Calu3 (cell line): ENCODE measurements at regions not wholly inside any gene's neighbourhood (a gene's known extent, or its start where the extent isn't known, plus 50 kb on each side); places are given as distances from the start of the nearest gene placed in this dataset.

Source experiments
- BruUV-seq: library from RNA; stranded (reverse); fragments of 400-500 nt; replicated peaks from 2 replicates; lab custom pipeline; 2021; lab: Mats Ljungman, UMichigan
- CTCF ChIA-PET: fragments of 300-600 bp; sonication (Branson Sonifier 250); formaldehyde crosslinking; loops from one replicate; lab custom pipeline; 2022; ENCODE audit warnings: antibody characterized with exemption; lab: Charles Lee
- DNase-seq: peaks from one replicate; pipeline ENCODE4 v3.0.0; 2022
- H3K27ac Mint-ChIP-seq: one replicate; pipeline ENCODE4 v1.8.0; 2022; ENCODE audit warnings: mixed read lengths; ENCODE audit not compliant: unreplicated experiment
- H3K27me3 Mint-ChIP-seq: one replicate; pipeline ENCODE4 v1.8.0; 2022; ENCODE audit warnings: mixed read lengths; ENCODE audit not compliant: unreplicated experiment
- H3K36me3 Mint-ChIP-seq: one replicate; pipeline ENCODE4 v1.8.0; 2022; ENCODE audit warnings: mild to moderate bottlenecking, moderate library complexity, mixed read lengths; ENCODE audit not compliant: insufficient read depth, unreplicated experiment
- H3K4me1 Mint-ChIP-seq: one replicate; pipeline ENCODE4 v1.8.0; 2022; ENCODE audit warnings: mild to moderate bottlenecking, low read depth, mixed read lengths; ENCODE audit not compliant: unreplicated experiment
- H3K4me3 Mint-ChIP-seq: one replicate; pipeline ENCODE4 v1.8.0; 2022; ENCODE audit warnings: mild to moderate bottlenecking, low read depth, moderate library complexity, mixed read lengths; ENCODE audit not compliant: unreplicated experiment
- H3K9me3 Mint-ChIP-seq: one replicate; pipeline ENCODE4 v1.8.0; 2022; ENCODE audit warnings: low read depth, mixed read lengths; ENCODE audit not compliant: unreplicated experiment
- intact Hi-C: fragments of 100-400 bp; cut with micrococcal nuclease; formaldehyde crosslinking; loops from one replicate; pipeline ENCODE4 v1.10.0; 2022; ENCODE audit not compliant: unreplicated experiment
- TF ChIP-seq, protein P1 (sequence below): fragments of 200-600 bp; IDR thresholded peaks from one replicate; pipeline ENCODE4 v1.8.0; 2022; ENCODE audit warnings: antibody characterized with exemption; ENCODE audit not compliant: unreplicated experiment

DNA sequence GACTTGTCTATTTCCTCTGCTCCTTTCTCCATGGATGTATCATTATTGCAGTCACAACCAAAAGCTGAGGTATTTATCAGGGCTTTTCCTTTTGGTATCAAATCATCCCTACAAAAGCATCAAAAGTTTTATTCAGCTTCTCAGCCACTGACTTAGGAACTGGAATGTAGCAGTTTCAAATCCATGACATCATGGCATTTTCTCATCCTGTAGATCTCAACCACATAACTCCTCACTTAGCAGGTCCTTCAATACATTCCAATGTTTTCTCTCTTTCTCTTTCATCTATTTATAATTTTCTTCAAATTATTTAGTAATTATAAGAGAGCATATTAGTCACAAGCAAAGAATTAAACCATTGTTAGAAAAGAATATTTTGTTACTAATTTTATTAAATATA is 537.4 kb upstream of the SORCS1 start:
- Mint-ChIP-seq H3K36me3 (no peaks in the 10 kb centered on the region), H3K27ac (no peak overlapping the region), H3K4me3 (no peak overlapping the region), H3K27me3 (no peaks in the 10 kb centered on the region), H3K4me1 (no peaks in the 10 kb centered on the region), H3K9me3 (no peaks in the 10 kb centered on the region)
- TF ChIP-seq, protein P1, sequence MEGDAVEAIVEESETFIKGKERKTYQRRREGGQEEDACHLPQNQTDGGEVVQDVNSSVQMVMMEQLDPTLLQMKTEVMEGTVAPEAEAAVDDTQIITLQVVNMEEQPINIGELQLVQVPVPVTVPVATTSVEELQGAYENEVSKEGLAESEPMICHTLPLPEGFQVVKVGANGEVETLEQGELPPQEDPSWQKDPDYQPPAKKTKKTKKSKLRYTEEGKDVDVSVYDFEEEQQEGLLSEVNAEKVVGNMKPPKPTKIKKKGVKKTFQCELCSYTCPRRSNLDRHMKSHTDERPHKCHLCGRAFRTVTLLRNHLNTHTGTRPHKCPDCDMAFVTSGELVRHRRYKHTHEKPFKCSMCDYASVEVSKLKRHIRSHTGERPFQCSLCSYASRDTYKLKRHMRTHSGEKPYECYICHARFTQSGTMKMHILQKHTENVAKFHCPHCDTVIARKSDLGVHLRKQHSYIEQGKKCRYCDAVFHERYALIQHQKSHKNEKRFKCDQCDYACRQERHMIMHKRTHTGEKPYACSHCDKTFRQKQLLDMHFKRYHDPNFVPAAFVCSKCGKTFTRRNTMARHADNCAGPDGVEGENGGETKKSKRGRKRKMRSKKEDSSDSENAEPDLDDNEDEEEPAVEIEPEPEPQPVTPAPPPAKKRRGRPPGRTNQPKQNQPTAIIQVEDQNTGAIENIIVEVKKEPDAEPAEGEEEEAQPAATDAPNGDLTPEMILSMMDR = no peak
- no TSS peak for BruUV-seq
- no peak for DNase-seq
- CTCF ChIA-PET = no interaction called here
- intact Hi-C loops = no loop called here

DNA sequence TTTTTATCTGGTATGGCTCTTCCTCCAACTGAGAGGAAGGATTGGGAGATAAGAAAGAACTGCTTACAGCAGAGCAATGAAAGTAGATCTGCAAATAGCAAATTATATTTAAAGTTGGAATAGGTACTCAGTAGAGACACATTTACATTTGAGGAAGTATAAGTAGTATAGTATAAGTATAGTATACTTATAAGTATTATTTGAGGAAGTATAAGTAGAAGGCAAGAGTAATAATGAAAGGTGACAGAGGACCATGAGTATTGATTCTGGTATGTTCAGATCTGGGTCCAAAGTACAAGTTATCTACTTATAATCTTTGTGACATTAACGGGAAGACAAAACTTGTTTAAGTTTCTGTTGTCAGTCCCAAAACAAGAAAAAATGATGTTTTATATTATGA is 527.6 kb upstream of the SORCS1 start:
- CTCF ChIA-PET = no interaction called here
- BruUV-seq = no TSS peak
- intact Hi-C loops = no loop called here
- TF ChIP-seq, protein P1 = no peak
- H3K36me3 Mint-ChIP-seq = peaks cover 4% of the 10 kb centered on the region
- no peak overlapping the region for H3K27ac Mint-ChIP-seq
- H3K4me1 Mint-ChIP-seq = no peaks in the 10 kb centered on the region
- no peaks in the 10 kb centered on the region for H3K9me3 Mint-ChIP-seq
- no peak for DNase-seq
- no peak overlapping the region for H3K4me3 Mint-ChIP-seq
- no peaks in the 10 kb centered on the region for H3K27me3 Mint-ChIP-seq

DNA sequence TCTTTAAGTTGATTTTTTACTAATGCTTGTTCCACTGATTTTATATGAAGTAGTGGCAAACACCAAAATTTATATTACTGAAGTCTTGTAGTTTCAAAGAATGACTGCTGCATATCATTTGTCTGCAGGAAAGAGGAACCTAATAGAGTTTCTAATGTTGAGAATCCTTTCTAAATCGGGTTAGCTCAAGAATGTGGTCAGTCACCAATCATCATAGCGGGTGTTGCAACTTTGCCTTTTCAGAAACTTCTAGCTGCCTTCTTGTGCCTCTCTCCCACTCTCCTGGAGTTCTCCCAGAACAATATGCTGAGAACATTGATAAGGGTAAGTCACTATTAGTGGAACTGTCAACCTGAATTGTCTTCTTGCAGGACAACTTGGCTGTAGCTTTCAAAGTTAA is 524.8 kb upstream of the SORCS1 start:
- Mint-ChIP-seq H3K36me3 (peaks cover 4% of the 10 kb centered on the region), H3K9me3 (peaks cover 4% of the 10 kb centered on the region), H3K4me1 (no peaks in the 10 kb centered on the region), H3K27me3 (no peaks in the 10 kb centered on the region), H3K4me3 (no peak overlapping the region), H3K27ac (no peak overlapping the region)
- DNase-seq = no peak
- BruUV-seq = no TSS peak
- intact Hi-C loops = no loop called here
- CTCF ChIA-PET = no interaction called here
- TF ChIP-seq, protein P1 = no peak

DNA sequence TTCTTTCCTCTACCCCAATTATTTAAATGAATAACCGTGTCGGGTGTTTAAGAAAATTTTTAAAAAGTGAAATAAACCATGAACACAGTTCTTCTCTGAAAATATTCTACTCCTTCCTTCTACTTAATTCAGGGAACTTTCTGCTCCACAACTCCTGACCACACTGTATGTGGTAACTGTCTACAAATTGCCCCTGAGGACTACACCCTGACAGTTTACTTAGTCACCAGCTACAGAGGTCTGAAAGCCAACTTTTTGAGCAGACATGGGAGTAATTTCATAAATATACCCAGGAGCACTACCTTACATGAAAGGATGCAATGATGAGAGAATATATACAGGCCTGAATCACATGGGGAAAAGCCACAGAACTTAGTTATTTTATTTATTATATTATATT is 523.2 kb upstream of the SORCS1 start:
- H3K4me3 Mint-ChIP-seq = no peak overlapping the region
- H3K27ac Mint-ChIP-seq = no peak overlapping the region
- intact Hi-C loops = no loop called here
- H3K27me3 Mint-ChIP-seq = no peaks in the 10 kb centered on the region
- BruUV-seq = no TSS peak
- TF ChIP-seq, protein P1 = no peak
- no peak for DNase-seq
- CTCF ChIA-PET = no interaction called here
- no peaks in the 10 kb centered on the region for H3K4me1 Mint-ChIP-seq
- H3K9me3 Mint-ChIP-seq = peaks cover 4% of the 10 kb centered on the region
- no peaks in the 10 kb centered on the region for H3K36me3 Mint-ChIP-seq

DNA sequence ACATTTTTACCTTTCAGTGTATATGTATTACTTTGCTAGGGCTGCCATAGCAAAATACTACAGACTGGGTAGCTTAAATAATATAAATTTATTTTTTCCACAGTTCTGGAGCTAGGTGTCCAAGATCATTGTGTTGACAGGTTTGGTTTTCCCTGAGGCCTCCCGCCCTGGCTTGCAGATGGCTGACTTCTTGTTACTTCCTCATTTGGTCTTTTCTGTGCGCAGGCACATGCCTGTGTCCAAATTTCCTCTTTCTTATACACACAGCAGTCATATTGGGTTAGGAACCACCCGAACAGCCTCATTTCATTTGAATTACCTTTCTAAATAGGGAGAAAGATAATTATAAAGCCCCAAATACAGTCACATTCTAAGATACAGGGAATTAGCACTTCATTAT is 521.6 kb upstream of the SORCS1 start:
- Mint-ChIP-seq H3K27me3 (no peaks in the 10 kb centered on the region), H3K4me1 (no peaks in the 10 kb centered on the region), H3K9me3 (peaks cover 4% of the 10 kb centered on the region), H3K4me3 (no peak overlapping the region), H3K27ac (no peak overlapping the region), H3K36me3 (no peaks in the 10 kb centered on the region)
- no TSS peak for BruUV-seq
- TF ChIP-seq, protein P1 = no peak
- no peak for DNase-seq
- intact Hi-C loops = no loop called here
- CTCF ChIA-PET = no interaction called here
